Neuronal stem cell (in vitro differentiated cells): ENCODE measurements at regions not wholly inside any gene's neighbourhood (a gene's known extent, or its start where the extent isn't known, plus 50 kb on each side); places are given as distances from the start of the nearest gene placed in this dataset.

Source experiments
- DNase-seq: peaks from one replicate; pipeline ENCODE4 v3.0.0-alpha.2; 2013; ENCODE audit warnings: low spot score
- H2AFZ ChIP-seq: one replicate; pipeline ENCODE4 v1.6.1; 2013; ENCODE audit warnings: mild to moderate bottlenecking, low read length, inconsistent platforms
- H2AK5ac ChIP-seq: 2 replicates; pipeline ENCODE4 v1.6.1; 2013; ENCODE audit warnings: low read depth, mild to moderate bottlenecking, inconsistent platforms, low read length, moderate library complexity, mixed read lengths
- H2BK120ac ChIP-seq: 2 replicates; pipeline ENCODE4 v1.6.1; 2013; ENCODE audit warnings: low read depth, mild to moderate bottlenecking, inconsistent platforms, low read length, moderate library complexity, mixed read lengths
- H2BK12ac ChIP-seq: one replicate; pipeline ENCODE4 v1.6.1; 2013; ENCODE audit warnings: low read length, inconsistent platforms
- H2BK15ac ChIP-seq: 2 replicates; pipeline ENCODE4 v1.6.1; 2013; ENCODE audit warnings: mild to moderate bottlenecking, low read length, inconsistent platforms, mixed read lengths
- H2BK5ac ChIP-seq: one replicate; pipeline ENCODE4 v1.6.1; 2013; ENCODE audit warnings: inconsistent platforms, mild to moderate bottlenecking, low read length, moderate library complexity
- H3K14ac ChIP-seq: one replicate; pipeline ENCODE4 v1.6.1; 2013; ENCODE audit warnings: low read length, inconsistent platforms
- H3K18ac ChIP-seq: 2 replicates; pipeline ENCODE4 v1.6.1; 2013; ENCODE audit warnings: low read length, inconsistent platforms
- H3K23ac ChIP-seq: 2 replicates; pipeline ENCODE4 v1.6.1; 2013; ENCODE audit warnings: low read depth, mild to moderate bottlenecking, mixed read lengths, low read length, inconsistent platforms; ENCODE audit not compliant: poor library complexity
- H3K27ac ChIP-seq: replicated peaks from 3 replicates; pipeline ENCODE4 v1.5.1; 2013; ENCODE audit warnings: low read length, inconsistent platforms
- H3K27me3 ChIP-seq, 3 experiments: 2 replicates each; pipeline ENCODE4 v1.6.1; 2013; ENCODE audit warnings: low read length in 3 of 3, mild to moderate bottlenecking in 2 of 3, inconsistent platforms in 1 of 3, low read depth in 1 of 3, mixed read lengths in 1 of 3, moderate library complexity in 1 of 3; ENCODE audit not compliant: control insufficient read depth in 3 of 3, insufficient read depth in 3 of 3
- H3K36me3 ChIP-seq, 2 donors: replicated peaks in 1 of 2; 2 replicates each; pipeline ENCODE4 v1.6.1; 2013; ENCODE audit warnings: low read length in 2 of 2; ENCODE audit not compliant: control insufficient read depth in 2 of 2, insufficient read depth in 2 of 2
- H3K4ac ChIP-seq: 2 replicates; pipeline ENCODE4 v1.6.1; 2013; ENCODE audit warnings: inconsistent platforms, mild to moderate bottlenecking, low read length, moderate library complexity
- H3K4me1 ChIP-seq, 2 donors: 1 replicate in 1 of 2; 2 replicates in 1 of 2; pipeline ENCODE4 v1.6.1; 2013; ENCODE audit warnings: low read length in 2 of 2, low read depth in 1 of 2; ENCODE audit not compliant: control insufficient read depth in 2 of 2, insufficient read depth in 1 of 2
- H3K4me2 ChIP-seq: one replicate; pipeline ENCODE4 v1.6.1; 2013; ENCODE audit warnings: mild to moderate bottlenecking, low read length, inconsistent platforms; ENCODE audit not compliant: insufficient read depth, poor library complexity, severe bottlenecking
- H3K4me3 ChIP-seq, 2 donors: 2 replicates each; pipeline ENCODE4 v1.5.1; 2013; ENCODE audit warnings: low read length in 2 of 2, mild to moderate bottlenecking in 2 of 2, inconsistent platforms in 1 of 2, moderate library complexity in 1 of 2
- H3K79me1 ChIP-seq: one replicate; pipeline ENCODE4 v1.6.1; 2013; ENCODE audit warnings: low read depth, mild to moderate bottlenecking, inconsistent platforms, low read length, moderate library complexity
- H3K9ac ChIP-seq: one replicate; pipeline ENCODE4 v1.6.1; 2013; ENCODE audit warnings: mild to moderate bottlenecking, low read depth, low read length, inconsistent platforms; ENCODE audit not compliant: poor library complexity
- H3K9me3 ChIP-seq, 2 donors: replicated peaks in 1 of 2; 2 replicates each; pipeline versions ENCODE3 to v1.6.1; 2013; ENCODE audit warnings: low read length in 2 of 2, mild to moderate bottlenecking in 2 of 2, inconsistent platforms in 1 of 2, low read depth in 1 of 2, mixed read lengths in 1 of 2, moderate library complexity in 1 of 2; ENCODE audit not compliant: control insufficient read depth in 2 of 2, insufficient read depth in 1 of 2
- H4K8ac ChIP-seq: one replicate; pipeline ENCODE4 v1.6.1; 2013; ENCODE audit warnings: low read depth, mild to moderate bottlenecking, inconsistent platforms, low read length, moderate library complexity
- H4K91ac ChIP-seq: one replicate; pipeline ENCODE4 v1.6.1; 2013; ENCODE audit warnings: low read length, low read depth, mild to moderate bottlenecking, inconsistent platforms; ENCODE audit not compliant: poor library complexity
- WGBS, 2 donors: extraction: QIAGEN DNeasy Blood & Tissue Kit; methylation state at CpG; one replicate each; pipeline ENCODE4 v1.1.7; 2013; ENCODE audit warnings: missing lambda C conversion rate in 2 of 2, mixed read lengths in 1 of 2; ENCODE audit not compliant: insufficient read length in 2 of 2, insufficient replicate concordance in 1 of 2; ENCODE audit errors: extremely low coverage in 2 of 2; 5-methylcytosine and 5-hydroxymethylcytosine counted together

DNA sequence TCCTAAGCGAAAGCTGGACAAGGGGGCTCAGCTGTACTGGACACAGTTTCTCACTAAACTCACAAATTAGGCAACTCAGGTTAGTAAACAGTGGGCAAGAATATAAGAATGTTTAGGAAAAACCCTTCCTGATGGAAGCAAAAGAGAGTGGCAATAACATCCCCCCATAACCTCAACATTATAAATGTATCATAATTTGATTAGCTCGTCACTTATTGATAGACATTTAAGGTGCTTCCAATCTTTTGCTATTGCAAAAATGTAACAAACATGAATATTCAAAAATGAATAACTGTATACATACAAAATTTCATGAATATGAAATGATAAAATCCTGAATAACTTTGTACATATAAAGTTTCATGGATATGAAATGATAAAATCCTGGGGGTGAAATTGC lies 415.7 kb downstream of the EPM2A start:
- Histone ChIP-seq H3K4ac (no peak overlapping the region), H3K9me3 (no peaks in the 10 kb centered on the region), H3K14ac (no peak overlapping the region), H2BK12ac (no peak overlapping the region), H4K91ac (no peak overlapping the region), H3K36me3 (no peaks in the 10 kb centered on the region), H3K4me2 (no peak overlapping the region), H3K4me3 (no peak overlapping the region), H2BK120ac (no peak overlapping the region), H2AK5ac (no peak overlapping the region), H3K4me1 (peaks cover 0 to 1% of the 10 kb centered on the region in 2 donors), H2BK5ac (no peak overlapping the region), H2AFZ (no peak overlapping the region), H2BK15ac (no peak overlapping the region), H3K79me1 (no peaks in the 10 kb centered on the region), H3K23ac (no peak overlapping the region), H3K27ac (no peak overlapping the region), H4K8ac (no peak overlapping the region), H3K27me3 (no peaks in the 10 kb centered on the region), H3K9ac (no peak overlapping the region), H3K18ac (no peak overlapping the region)
- WGBS, 2 donors = no CpG with 5 or more reads among the region's 2 CpGs
- no peak for DNase-seq

DNA sequence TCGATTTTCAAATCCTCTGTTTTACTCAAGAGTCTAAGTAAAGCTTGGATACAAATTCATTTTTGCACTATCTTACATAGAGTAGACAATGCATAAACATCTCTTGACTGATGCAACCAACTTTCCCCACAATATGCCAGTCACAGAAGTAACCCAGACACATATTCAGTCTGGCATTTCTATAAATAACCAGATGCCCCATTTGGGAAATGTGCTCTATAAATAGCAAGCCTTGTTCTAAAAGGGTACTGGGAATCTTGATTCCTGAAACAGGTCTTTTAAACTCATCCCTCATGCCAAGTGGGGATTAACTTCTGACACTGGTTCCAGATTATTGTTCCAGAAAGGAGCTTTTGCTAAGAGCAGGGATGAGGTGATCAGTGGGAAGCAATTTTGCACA lies 411.7 kb downstream of the EPM2A start:
- Histone ChIP-seq H2BK120ac (no peak overlapping the region), H4K91ac (no peak overlapping the region), H4K8ac (no peak overlapping the region), H3K23ac (no peak overlapping the region), H2BK5ac (no peak overlapping the region), H3K9ac (no peak overlapping the region), H2AK5ac (no peak overlapping the region), H3K79me1 (no peaks in the 10 kb centered on the region), H3K4me1 (no peaks in the 10 kb centered on the region), H3K27ac (no peak overlapping the region), H3K9me3 (no peaks in the 10 kb centered on the region), H3K18ac (no peak overlapping the region), H3K36me3 (no peaks in the 10 kb centered on the region), H2BK15ac (no peak overlapping the region), H2AFZ (no peak overlapping the region), H2BK12ac (no peak overlapping the region), H3K27me3 (no peaks in the 10 kb centered on the region), H3K4me2 (no peak overlapping the region), H3K14ac (no peak overlapping the region), H3K4ac (no peak overlapping the region), H3K4me3 (no peak overlapping the region)
- no peak for DNase-seq
- no CpG with 5 or more reads among the region's 1 CpG for WGBS, 2 donors

DNA sequence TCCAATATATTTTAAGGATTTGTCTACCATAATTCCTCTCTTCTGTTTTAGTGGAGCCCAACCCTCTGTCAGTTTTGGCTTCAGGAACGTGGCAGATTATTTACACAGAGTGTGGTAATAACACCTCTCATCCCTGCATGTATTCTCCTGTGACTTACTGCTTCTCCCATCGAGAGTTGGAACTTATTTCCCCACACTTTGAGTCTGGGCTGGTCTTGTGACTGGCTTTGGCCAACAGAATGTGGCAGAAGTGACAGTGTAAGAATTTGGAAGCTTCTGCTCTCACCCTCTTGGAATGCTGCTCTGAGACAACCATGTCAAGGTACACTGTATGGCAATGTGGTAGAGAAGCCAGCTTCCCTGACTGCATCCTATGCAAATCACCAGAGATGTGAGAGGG lies 407.7 kb downstream of the EPM2A start:
- no peaks in the 10 kb centered on the region for H3K36me3 ChIP-seq
- WGBS, 2 donors = no CpG with 5 or more reads among the region's 2 CpGs

DNA sequence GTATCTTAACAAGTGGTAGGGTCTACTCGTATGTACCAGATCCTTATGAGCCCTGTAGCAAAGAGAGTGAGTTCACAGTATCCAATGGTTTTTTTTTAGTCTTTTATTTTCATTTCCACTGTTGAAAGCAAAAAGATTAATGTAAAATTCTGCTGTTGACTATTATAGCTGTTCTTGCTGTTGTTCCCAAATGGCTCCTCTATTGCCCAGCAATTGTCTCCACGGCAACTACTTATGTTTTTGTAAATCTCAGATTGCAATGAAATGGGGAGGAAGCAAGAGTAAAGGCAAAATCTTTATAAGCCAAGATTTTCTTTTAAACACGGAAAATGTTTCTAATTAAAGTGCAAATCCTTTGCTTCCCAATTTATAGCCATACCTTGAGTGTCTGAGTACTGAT lies 406.1 kb downstream of the EPM2A start:
- H2AK5ac ChIP-seq = no peak overlapping the region
- peaks cover 0 to 3% (median 0%) of the 10 kb centered on the region in 3 experiments for H3K27me3 ChIP-seq
- no peak overlapping the region for H2AFZ ChIP-seq
- H3K4me3 ChIP-seq = no peak overlapping the region
- no peak overlapping the region for H3K9ac ChIP-seq
- DNase-seq = no peak
- no peaks in the 10 kb centered on the region for H3K9me3 ChIP-seq
- no peak overlapping the region for H2BK15ac ChIP-seq
- no peak overlapping the region for H3K4ac ChIP-seq
- H3K4me1 ChIP-seq = no peaks in the 10 kb centered on the region
- no peak overlapping the region for H3K4me2 ChIP-seq
- H2BK5ac ChIP-seq = no peak overlapping the region
- no peak overlapping the region for H2BK120ac ChIP-seq
- no peak overlapping the region for H3K18ac ChIP-seq
- no peak overlapping the region for H4K8ac ChIP-seq
- no peak overlapping the region for H4K91ac ChIP-seq
- H3K36me3 ChIP-seq = no peaks in the 10 kb centered on the region
- H3K79me1 ChIP-seq = no peaks in the 10 kb centered on the region
- no peak overlapping the region for H3K23ac ChIP-seq
- no peak overlapping the region for H2BK12ac ChIP-seq
- H3K14ac ChIP-seq = no peak overlapping the region
- H3K27ac ChIP-seq = no peak overlapping the region
- no CpG with 5 or more reads among the region's 3 CpGs for WGBS, 2 donors

More for the DNA sequence above, 407.7 kb downstream of the EPM2A start:
- H3K27me3 ChIP-seq = peaks cover 0 to 3% (median 0%) of the 10 kb centered on the region in 3 experiments
- H3K4me1 ChIP-seq = no peaks in the 10 kb centered on the region
- H3K4me3 ChIP-seq = no peak overlapping the region
- H3K27ac ChIP-seq = no peak overlapping the region
- no peak overlapping the region for H4K8ac ChIP-seq
- H2AK5ac ChIP-seq = no peak overlapping the region
- H3K9ac ChIP-seq = no peak overlapping the region
- H3K4ac ChIP-seq = no peak overlapping the region
- H3K4me2 ChIP-seq = no peak overlapping the region
- H2AFZ ChIP-seq = no peak overlapping the region
- no peak overlapping the region for H3K18ac ChIP-seq
- H2BK15ac ChIP-seq = no peak overlapping the region
- no peak overlapping the region for H2BK12ac ChIP-seq
- H4K91ac ChIP-seq = no peak overlapping the region
- no peaks in the 10 kb centered on the region for H3K9me3 ChIP-seq
- no peak for DNase-seq
- no peak overlapping the region for H3K14ac ChIP-seq
- H2BK120ac ChIP-seq = no peak overlapping the region
- no peaks in the 10 kb centered on the region for H3K79me1 ChIP-seq
- H2BK5ac ChIP-seq = no peak overlapping the region
- H3K23ac ChIP-seq = no peak overlapping the region
